Esophagus squamous epithelium (tissue), 4 donors: ENCODE measurements at regions not wholly inside any gene's neighbourhood (a gene's known extent, or its start where the extent isn't known, plus 50 kb on each side); places are given as distances from the start of the nearest gene placed in this dataset.

Experiments
- POLR2A ChIP-seq, 4 donors: fragments of 450-650 bp; IDR thresholded peaks; one replicate each; pipeline ENCODE4 v1.6.1; 2017; ENCODE audit warnings: antibody characterized with exemption in 4 of 4, mild to moderate bottlenecking in 4 of 4, moderate library complexity in 3 of 4
- TF ChIP-seq, protein P1 (sequence below), 6 experiments: fragments of 450-650 bp in 4 of 6; fragments of 200-600 bp in 2 of 6; sonication (generic) in 2 of 6; IDR thresholded peaks; one replicate each; pipeline ENCODE4 v1.5.1; 2016 to 2019; ENCODE audit warnings: antibody characterized with exemption in 6 of 6, mild to moderate bottlenecking in 4 of 6, moderate library complexity in 4 of 6

DNA sequence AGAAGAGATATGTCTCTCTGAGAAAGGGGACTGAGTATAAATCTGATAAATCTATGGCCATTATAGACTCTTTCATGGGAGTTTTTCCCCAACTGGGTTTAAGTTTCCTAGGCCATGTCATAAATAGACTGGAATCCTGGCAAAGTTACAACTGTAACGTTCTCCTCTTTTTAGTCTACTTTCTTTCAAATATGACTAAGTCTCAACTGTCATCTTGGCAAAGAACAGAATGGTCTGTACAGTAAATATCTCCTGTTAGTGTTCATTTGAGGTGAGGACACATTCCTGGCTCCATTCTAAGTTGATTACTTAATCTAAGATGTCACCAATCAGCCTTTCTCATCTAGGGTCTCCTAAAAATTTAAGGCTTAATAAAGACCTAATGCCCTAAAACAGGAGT, 300.5 kb downstream of the BRINP2 start:
- TF ChIP-seq, protein P1, sequence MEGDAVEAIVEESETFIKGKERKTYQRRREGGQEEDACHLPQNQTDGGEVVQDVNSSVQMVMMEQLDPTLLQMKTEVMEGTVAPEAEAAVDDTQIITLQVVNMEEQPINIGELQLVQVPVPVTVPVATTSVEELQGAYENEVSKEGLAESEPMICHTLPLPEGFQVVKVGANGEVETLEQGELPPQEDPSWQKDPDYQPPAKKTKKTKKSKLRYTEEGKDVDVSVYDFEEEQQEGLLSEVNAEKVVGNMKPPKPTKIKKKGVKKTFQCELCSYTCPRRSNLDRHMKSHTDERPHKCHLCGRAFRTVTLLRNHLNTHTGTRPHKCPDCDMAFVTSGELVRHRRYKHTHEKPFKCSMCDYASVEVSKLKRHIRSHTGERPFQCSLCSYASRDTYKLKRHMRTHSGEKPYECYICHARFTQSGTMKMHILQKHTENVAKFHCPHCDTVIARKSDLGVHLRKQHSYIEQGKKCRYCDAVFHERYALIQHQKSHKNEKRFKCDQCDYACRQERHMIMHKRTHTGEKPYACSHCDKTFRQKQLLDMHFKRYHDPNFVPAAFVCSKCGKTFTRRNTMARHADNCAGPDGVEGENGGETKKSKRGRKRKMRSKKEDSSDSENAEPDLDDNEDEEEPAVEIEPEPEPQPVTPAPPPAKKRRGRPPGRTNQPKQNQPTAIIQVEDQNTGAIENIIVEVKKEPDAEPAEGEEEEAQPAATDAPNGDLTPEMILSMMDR (IDR thresholded peaks at IDR 0.05): no peak
- no peak for TF ChIP-seq POLR2A (IDR thresholded peaks at IDR 0.05)
